Inferior parietal cortex (tissue), 1 donor: ENCODE measurements at regions not wholly inside any gene's neighbourhood (a gene's known extent, or its start where the extent isn't known, plus 50 kb on each side); places are given as distances from the start of the nearest gene placed in this dataset.
A peak's percentile ranks its signal among the peaks of the same experiment; 100 is the strongest.

Experiments
- DNase-seq: peaks from one replicate; pipeline ENCODE4 v3.0.0-alpha.2; 2016; ENCODE audit errors: extremely low spot score

DNA sequence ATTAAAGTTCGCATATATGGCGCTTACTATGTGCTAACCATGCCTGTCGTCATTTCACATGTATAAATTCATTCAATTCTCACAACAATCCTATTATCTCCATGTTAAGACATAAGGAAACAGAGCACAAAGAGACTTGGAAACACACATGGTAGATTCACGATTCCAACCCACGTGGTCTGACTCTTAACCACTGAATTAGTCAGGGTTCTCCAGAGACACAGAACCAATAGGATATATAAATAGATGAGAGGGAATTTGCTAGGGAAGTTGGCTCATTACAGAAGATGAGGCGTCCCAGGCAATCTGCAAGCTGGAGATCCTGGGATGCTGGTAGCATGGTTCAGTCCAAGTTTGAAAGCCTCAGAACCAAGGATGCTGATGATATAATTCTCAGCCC is 765.3 kb downstream of the TBL1XR1 start:
- DNase-seq, result no peak

GRCh38 chr3:176431038-176431418 is 766.3 kb downstream of the TBL1XR1 start:
- DNase-seq, result no peak

GRCh38 chr3:176430244-176431037 is 766.8 kb downstream of the TBL1XR1 start:
- DNase-seq, result peak; percentile 80

DNA sequence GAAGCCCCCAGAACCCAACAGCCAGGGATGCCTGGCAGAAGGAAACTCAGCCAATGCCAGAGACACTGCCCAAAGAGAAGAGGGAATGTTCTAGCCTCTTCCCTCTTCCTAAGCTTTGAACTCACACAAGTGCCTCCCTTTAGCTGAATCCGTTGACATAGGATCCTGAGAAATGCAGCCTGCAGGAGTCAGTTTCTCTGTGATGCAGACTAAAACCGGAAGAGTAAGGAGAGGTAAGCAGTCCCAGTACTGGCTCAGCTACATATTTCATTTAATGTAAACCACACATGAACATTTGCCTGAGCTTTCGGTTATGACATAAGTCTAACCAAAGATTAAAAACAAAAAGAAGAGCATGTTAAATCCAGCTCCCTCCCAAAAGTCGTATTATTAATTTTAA is 768.7 kb downstream of the TBL1XR1 start:
- DNase-seq, result no peak

- no peak for DNase-seq
These were observed 770.9 kb downstream of the TBL1XR1 start for GRCh38 chr3:176426371-176426770.

DNA sequence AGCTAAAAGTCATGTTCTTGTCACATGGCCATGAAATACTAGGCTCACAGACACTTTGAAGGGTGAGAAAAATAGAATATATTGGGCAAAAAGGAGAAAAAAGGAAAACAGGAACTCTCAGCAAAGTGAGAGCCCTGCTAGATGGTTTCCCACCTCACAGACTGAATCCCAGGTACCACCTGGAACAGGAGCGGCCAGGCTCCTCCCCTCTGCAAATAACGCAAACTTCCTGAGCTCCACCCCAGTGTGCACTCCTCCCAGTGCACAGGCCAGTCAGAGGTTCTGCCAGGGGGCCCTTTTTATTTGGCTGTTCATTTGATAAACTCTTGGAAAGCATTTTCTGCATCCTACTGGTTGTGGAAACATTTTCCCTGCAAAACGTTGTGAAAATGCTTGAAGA is 780.4 kb downstream of the TBL1XR1 start:
- no peak for DNase-seq

- no peak for DNase-seq
These were observed 781.5 kb downstream of the TBL1XR1 start for GRCh38 chr3:176415661-176416295.

DNA sequence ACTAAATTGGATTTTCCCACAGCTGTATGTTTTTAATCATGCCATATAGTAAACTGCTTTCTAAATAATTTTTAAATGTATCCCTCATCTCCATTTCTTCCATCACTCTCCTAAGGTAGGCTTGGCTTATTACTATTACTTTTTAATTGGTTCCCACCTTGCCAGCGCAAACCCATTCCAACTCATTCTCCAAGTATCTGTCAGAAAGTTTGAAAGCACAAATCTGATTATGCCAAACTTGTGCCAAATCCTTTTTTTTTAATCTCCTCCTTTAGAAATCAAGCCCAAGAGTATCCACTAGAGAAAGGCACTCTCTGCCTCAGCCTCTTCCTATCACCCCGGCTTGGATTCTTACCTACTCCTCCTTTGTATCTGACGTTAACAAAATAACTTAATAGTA is 784.5 kb downstream of the TBL1XR1 start:
- no peak for DNase-seq

GRCh38 chr3:176403531-176403930 is 793.8 kb downstream of the TBL1XR1 start:
- DNase-seq, result no peak

GRCh38 chr3:176401211-176401610 is 796.1 kb downstream of the TBL1XR1 start:
- DNase-seq, result no peak

GRCh38 chr3:176399193-176399592 is 798.1 kb downstream of the TBL1XR1 start:
- DNase-seq, result no peak

- DNase-seq, result no peak
These were observed 802.0 kb downstream of the TBL1XR1 start for GRCh38 chr3:176395240-176395639.

DNA sequence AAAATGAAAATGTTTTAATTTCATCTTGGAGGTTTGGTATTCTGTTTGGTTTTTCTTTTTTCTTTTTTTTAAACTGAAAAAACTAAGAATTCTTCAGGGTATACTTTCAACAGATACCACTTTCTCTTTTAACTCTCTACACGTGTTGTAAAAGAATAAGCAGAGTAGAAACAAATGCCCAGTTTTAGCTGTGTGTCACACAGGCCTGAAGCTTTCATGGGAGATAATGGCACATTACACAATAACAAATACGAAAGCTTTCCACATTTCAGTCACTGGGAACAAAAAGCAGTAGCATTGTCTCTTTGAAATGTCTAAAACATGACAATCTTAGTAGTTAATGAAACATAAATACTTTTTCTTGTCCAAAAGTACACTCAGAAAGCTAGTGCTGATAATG is 818.5 kb downstream of the TBL1XR1 start:
- DNase-seq, result no peak

- no peak for DNase-seq
These were observed 820.8 kb downstream of the TBL1XR1 start for GRCh38 chr3:176376531-176376930.

DNA sequence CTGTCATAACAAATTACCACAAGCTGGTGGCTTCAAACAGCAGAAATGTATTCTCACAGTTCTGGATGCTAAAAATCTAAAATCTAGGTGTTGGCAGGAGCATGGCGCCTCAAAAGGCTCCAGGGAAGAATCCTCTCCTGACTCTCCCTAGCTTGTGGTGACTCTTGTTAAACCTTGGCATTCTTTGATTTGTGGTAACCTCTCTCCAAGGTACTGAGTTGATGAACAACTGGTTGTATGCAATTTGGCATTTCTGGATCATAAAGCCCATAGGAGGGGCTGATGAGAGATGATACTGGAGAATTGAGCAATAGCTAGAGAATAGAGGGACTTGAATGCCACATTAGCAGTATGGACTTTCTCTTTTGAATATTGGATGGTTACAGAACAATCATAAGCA is 821.8 kb downstream of the TBL1XR1 start:
- DNase-seq, result no peak

DNA sequence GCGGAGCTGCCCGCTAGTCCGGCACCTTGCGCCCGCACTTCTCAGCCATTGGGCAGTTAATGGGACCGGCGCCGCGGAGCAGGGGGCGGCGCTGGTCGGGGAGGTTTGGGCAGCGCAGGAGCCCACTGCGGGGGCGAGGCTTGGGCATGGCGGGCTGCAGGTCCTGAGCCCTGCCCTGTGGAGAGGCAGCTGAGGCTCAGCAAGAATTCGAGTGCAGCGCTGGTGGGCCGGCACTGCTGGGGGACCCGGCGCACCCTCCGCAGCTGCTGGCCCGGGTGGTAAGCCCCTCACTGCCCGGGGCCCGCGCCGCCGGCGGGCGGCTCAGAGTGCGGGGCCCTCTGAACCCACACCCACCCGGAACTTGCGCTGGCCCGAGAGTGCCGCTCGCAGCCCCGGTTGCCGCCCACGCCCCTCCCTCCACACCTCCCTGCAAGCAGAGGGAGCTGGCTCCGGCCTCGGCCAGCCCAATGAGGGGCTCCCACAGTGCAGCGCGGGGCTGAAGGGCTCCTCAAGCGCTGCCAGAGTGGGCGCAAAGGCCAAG is 835.0 kb downstream of the TBL1XR1 start:
- DNase-seq, result no peak

DNA sequence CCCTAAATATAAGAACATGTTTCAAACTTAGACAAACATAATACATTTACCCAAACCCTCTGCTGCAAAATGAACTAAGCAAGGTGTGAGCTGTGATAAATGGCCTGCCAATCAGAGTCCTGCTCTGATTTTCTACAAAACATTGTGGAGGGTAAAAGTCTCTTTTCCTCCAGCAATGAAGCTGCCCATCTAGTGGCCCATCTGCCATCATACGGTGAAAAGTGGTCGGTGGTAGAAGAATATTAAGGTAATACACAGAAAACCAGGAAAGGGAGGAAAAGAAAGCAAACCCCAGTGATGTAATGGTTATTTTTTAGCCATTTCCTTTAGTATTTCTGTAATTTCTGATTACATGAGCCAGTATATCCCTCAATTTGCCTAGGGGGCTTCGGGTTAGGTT is 838.1 kb downstream of the TBL1XR1 start:
- DNase-seq, result no peak

DNA sequence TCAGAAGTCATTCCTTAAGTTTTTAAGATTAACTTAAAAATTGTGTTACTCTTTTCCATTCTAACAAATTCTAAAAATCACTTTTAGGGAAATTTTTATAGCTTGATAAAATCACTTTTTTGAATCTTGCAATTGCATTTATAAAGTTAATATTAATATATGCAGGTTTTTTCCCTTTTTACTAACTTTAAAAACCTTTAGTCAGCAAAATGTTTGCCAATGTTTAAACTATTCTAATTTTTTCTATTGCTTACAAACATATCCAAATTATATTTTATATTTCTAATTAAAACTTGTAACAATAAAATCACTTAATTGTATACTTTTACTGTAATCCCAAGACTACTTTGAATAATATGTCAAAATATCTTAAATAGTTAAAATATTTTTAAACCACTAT is 839.4 kb downstream of the TBL1XR1 start:
- no peak for DNase-seq

DNA sequence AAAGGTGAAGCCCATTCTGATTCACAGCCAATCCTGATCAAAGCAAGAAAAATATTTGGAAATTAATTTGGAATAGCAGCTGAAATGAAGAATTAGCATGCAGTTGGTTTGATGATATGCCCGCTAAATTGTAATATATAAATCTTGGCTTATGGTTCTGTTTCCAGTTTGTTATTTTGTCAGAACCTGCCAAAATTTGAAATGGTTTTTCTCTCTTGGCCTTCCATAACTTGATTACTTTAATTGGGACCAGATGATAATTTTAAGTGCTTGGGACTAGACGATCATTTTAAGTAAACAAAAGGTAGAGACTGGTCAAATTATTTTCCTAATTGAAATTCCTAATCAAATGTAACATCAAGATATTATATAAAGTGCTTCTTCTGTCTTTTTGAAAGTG is 842.4 kb downstream of the TBL1XR1 start:
- DNase-seq, result no peak

DNA sequence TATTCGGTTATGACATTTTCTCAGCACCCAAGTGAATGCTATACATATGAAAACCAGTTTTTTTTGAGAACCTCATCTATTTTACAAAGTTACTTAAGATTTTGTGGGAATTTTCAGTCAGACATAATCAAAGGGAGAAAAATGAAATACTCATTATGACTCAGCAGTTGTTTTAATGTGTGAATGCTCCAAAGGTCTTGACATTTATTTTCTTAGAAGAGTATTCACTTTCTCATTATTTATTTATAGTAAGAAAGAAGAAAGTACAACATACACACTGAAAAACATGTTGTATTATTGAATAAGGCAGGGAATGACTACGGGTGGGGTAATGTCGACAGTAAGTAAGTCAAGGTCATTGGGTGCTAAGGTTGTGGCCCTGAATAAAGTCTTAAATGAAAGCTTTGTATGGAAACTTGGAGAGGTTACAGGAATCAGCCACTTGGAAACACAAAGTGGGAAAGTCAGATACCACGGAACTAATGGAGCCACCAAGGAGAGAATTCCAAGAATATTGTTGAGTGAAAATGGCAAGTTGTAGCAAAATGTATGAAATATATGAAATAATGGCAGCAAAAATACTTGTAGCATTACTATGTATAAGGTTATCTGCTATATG is 844.5 kb downstream of the TBL1XR1 start:
- DNase-seq, result no peak

DNA sequence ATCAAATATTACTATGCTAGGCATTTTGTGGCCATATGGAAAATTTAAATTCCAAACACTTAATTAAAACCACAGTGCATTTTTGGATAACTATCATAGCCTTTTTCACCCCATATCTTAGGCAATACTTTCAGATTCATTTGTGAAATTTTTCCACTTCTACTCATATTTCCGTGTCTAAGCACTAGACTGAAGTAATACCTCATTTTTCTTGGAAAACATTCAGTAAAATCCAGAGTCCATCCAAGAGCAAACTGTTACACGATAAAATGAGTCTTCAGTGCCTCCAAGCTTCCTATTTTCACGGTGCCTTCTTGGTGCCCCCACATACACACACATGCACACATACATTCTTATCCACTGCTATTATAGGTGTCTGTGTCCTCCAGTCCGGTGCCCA is 845.9 kb downstream of the TBL1XR1 start:
- DNase-seq, result no peak

GRCh38 chr3:176349706-176350105 is 847.6 kb downstream of the TBL1XR1 start:
- no peak for DNase-seq
